CD14-positive monocyte (primary cell): ENCODE measurements at regions not wholly inside any gene's neighbourhood (a gene's known extent, or its start where the extent isn't known, plus 50 kb on each side); places are given as distances from the start of the nearest gene placed in this dataset.
A peak's percentile ranks its signal among the peaks of the same experiment; 100 is the strongest.

Source experiments
- DNase-seq, 3 donors: peaks; one replicate each; pipeline ENCODE4 v3.0.0-alpha.2; 2011 to 2022
- H2AFZ ChIP-seq: 2 replicates; pipeline ENCODE4 v1.6.0; 2012; ENCODE audit warnings: mild to moderate bottlenecking, low read depth, low read length, inconsistent platforms; ENCODE audit not compliant: insufficient read depth, poor library complexity, severe bottlenecking
- H3K27ac ChIP-seq, 2 donors: 1 replicate in 1 of 2; 2 replicates in 1 of 2; pipeline ENCODE4 v1.5.1; 2012 to 2013; ENCODE audit warnings: low read length in 2 of 2, control low read depth in 1 of 2, inconsistent platforms in 1 of 2, low read depth in 1 of 2, mild to moderate bottlenecking in 1 of 2
- H3K27me3 ChIP-seq, 2 donors: one replicate each; pipeline versions ENCODE4 v1.6.0 to v1.6.1; 2011 to 2013; ENCODE audit warnings: low read length in 2 of 2; ENCODE audit not compliant: control insufficient read depth in 2 of 2, insufficient read depth in 2 of 2
- H3K36me3 ChIP-seq, 2 donors: replicated peaks in 1 of 2; 1 replicate in 1 of 2; 2 replicates in 1 of 2; pipeline versions ENCODE4 v1.5.1 to v1.6.1; 2012 to 2013; ENCODE audit warnings: low read length in 2 of 2, control low read depth in 1 of 2, inconsistent platforms in 1 of 2, mild to moderate bottlenecking in 1 of 2; ENCODE audit not compliant: insufficient read depth in 2 of 2, control insufficient read depth in 1 of 2
- H3K4me1 ChIP-seq, 2 donors: 1 replicate in 1 of 2; 2 replicates in 1 of 2; pipeline versions ENCODE4 v1.5.1 to v1.6.1; 2012 to 2013; ENCODE audit warnings: low read length in 2 of 2, control low read depth in 1 of 2, inconsistent platforms in 1 of 2, mild to moderate bottlenecking in 1 of 2, moderate library complexity in 1 of 2; ENCODE audit not compliant: insufficient read depth in 2 of 2, control insufficient read depth in 1 of 2
- H3K4me2 ChIP-seq: replicated peaks from 2 replicates; pipeline ENCODE3; 2012; ENCODE audit warnings: low read length, moderate library complexity, mild to moderate bottlenecking; ENCODE audit not compliant: poor library complexity, severe bottlenecking; ENCODE audit errors: extremely low read depth
- H3K4me3 ChIP-seq, 3 experiments: fragments of 200-600 bp in 1 of 3; sonication (generic) in 1 of 3; replicated peaks in 1 of 3; 1 replicate in 2 of 3; 2 replicates in 1 of 3; pipeline ENCODE4 v1.5.1; 2011 to 2013; ENCODE audit warnings: low read length in 3 of 3, mild to moderate bottlenecking in 3 of 3, control low read depth in 2 of 3, low read depth in 2 of 3, inconsistent platforms in 1 of 3, moderate library complexity in 1 of 3
- H3K79me2 ChIP-seq: 2 replicates; pipeline ENCODE4 v1.6.0; 2012; ENCODE audit warnings: mild to moderate bottlenecking, control low read depth, inconsistent platforms, low read length, moderate library complexity; ENCODE audit not compliant: insufficient read depth
- H3K9ac ChIP-seq: 2 replicates; pipeline ENCODE4 v1.6.0; 2017; ENCODE audit warnings: low read length, mild to moderate bottlenecking; ENCODE audit not compliant: insufficient read depth, poor library complexity, severe bottlenecking
- H3K9me3 ChIP-seq, 2 donors: replicated peaks in 1 of 2; 1 replicate in 1 of 2; 2 replicates in 1 of 2; pipeline versions ENCODE4 v1.5.1 to v1.6.1; 2012 to 2013; ENCODE audit warnings: low read length in 2 of 2, control low read depth in 1 of 2; ENCODE audit not compliant: control insufficient read depth in 1 of 2, insufficient read depth in 1 of 2
- H4K20me1 ChIP-seq: 2 replicates; pipeline ENCODE4 v1.6.0; 2012; ENCODE audit warnings: mild to moderate bottlenecking, low read length, control low read depth, moderate library complexity; ENCODE audit not compliant: insufficient read depth
- H3K27ac Mint-ChIP-seq, 7 donors: one replicate each; pipeline ENCODE4 v1.8.0; 2020; ENCODE audit warnings: mild to moderate bottlenecking in 7 of 7, mixed read lengths in 7 of 7, moderate library complexity in 6 of 7, inconsistent platforms in 2 of 7
- H3K27me3 Mint-ChIP-seq, 3 donors: one replicate each; pipeline ENCODE4 v1.8.0; 2021 to 2022; ENCODE audit warnings: low read depth in 3 of 3, mild to moderate bottlenecking in 3 of 3, mixed read lengths in 3 of 3, moderate library complexity in 3 of 3, inconsistent platforms in 1 of 3
- H3K36me3 Mint-ChIP-seq, 2 donors: one replicate each; pipeline ENCODE4 v1.8.0; 2020; ENCODE audit warnings: mixed read lengths in 2 of 2, inconsistent platforms in 1 of 2, mild to moderate bottlenecking in 1 of 2
- H3K4me1 Mint-ChIP-seq: one replicate; pipeline ENCODE4 v1.8.0; 2020; ENCODE audit warnings: mild to moderate bottlenecking, mixed read lengths
- H3K4me3 Mint-ChIP-seq, 2 donors: one replicate each; pipeline ENCODE4 v1.8.0; 2020; ENCODE audit warnings: mild to moderate bottlenecking in 2 of 2, mixed read lengths in 2 of 2, moderate library complexity in 1 of 2
- H3K9me3 Mint-ChIP-seq, 7 donors: one replicate each; pipeline ENCODE4 v1.8.0; 2020 to 2022; ENCODE audit warnings: mixed read lengths in 7 of 7, mild to moderate bottlenecking in 6 of 7, moderate library complexity in 6 of 7, inconsistent platforms in 2 of 7
- WGBS: methylation state at CpG from one replicate; pipeline ENCODE4 v1.1.5; 2013; ENCODE audit warnings: missing lambda C conversion rate; ENCODE audit not compliant: insufficient coverage; 5-methylcytosine and 5-hydroxymethylcytosine counted together
- intact Hi-C, 2 donors: fragments of 100-400 bp; cut with micrococcal nuclease; formaldehyde crosslinking; loops; one replicate each; pipeline versions ENCODE4 v1.15.0 to v1.15.1; 2023
- TF ChIP-seq, protein P1 (sequence below): fragments of 200-600 bp; IDR thresholded peaks from one replicate; pipeline ENCODE4 v1.8.0; 2022; ENCODE audit warnings: antibody characterized with exemption, mild to moderate bottlenecking

DNA sequence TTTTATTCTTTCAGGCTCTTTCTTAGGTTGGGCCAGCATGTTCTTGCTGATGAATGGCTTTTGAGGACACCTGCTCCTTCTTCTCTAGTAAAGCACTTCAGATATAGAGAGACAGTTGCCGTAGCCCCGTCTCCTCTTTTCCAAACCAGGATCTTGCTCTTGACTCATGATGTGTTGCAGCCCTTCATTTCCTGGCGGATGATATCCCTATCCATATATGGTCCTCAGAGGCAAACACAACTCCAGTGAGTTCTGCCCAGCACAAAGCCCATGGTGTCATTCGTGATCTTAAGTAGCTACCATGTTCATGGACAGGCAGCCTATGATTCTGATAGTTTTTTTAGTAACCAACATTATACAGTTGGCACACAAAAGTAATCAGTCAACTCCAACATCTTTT lies 59.8 kb upstream of the ACSL1 start:
- WGBS: 100% methylated on average over 2 of the region's 4 CpGs
- H3K79me2 ChIP-seq: no peaks in the 10 kb centered on the region
- H3K4me1 ChIP-seq: peaks cover 23 to 24% of the 10 kb centered on the region in 2 donors
- H3K9me3 ChIP-seq: no peaks in the 10 kb centered on the region
- H4K20me1 ChIP-seq: no peaks in the 10 kb centered on the region
- no peaks in the 10 kb centered on the region for H3K36me3 Mint-ChIP-seq
- no peak for DNase-seq
- H3K4me2 ChIP-seq: no peak overlapping the region
- no peak overlapping the region for H3K27ac ChIP-seq
- H3K27ac Mint-ChIP-seq: no peak overlapping the region
- peaks cover 0 to 5% (median 3%) of the 10 kb centered on the region in 3 donors for H3K27me3 Mint-ChIP-seq
- H3K4me1 Mint-ChIP-seq: peaks cover 34% of the 10 kb centered on the region
- no peak overlapping the region for H3K9ac ChIP-seq
- no peaks in the 10 kb centered on the region for H3K36me3 ChIP-seq
- H3K4me3 Mint-ChIP-seq: no peak overlapping the region
- no peak overlapping the region for H3K4me3 ChIP-seq
- no peaks in the 10 kb centered on the region for H3K27me3 ChIP-seq
- peaks cover 0 to 7% (median 4%) of the 10 kb centered on the region in 7 donors for H3K9me3 Mint-ChIP-seq
- no peak overlapping the region for H2AFZ ChIP-seq
- TF ChIP-seq, protein P1, sequence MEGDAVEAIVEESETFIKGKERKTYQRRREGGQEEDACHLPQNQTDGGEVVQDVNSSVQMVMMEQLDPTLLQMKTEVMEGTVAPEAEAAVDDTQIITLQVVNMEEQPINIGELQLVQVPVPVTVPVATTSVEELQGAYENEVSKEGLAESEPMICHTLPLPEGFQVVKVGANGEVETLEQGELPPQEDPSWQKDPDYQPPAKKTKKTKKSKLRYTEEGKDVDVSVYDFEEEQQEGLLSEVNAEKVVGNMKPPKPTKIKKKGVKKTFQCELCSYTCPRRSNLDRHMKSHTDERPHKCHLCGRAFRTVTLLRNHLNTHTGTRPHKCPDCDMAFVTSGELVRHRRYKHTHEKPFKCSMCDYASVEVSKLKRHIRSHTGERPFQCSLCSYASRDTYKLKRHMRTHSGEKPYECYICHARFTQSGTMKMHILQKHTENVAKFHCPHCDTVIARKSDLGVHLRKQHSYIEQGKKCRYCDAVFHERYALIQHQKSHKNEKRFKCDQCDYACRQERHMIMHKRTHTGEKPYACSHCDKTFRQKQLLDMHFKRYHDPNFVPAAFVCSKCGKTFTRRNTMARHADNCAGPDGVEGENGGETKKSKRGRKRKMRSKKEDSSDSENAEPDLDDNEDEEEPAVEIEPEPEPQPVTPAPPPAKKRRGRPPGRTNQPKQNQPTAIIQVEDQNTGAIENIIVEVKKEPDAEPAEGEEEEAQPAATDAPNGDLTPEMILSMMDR: no peak
- intact Hi-C loops: no loop called here

DNA sequence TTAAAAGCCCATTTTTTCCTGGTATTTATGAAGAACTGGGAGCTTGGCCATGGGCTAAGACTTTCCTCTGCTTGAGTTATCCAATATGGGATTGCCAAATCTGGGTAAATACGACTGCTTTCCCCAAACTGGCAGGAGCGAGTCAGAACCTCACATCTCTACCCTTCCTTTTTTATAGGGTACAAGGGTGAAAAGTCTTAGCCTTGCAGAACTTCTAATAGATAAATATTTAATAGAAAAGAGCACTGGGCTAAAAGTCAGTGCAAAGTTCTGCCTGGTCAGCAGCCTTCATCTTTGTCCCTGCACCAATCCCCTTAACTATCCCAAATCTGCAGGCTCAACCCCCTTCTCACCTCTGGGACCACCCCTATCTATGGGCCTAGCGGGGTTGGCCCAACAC lies 61.6 kb upstream of the ACSL1 start:
- Histone ChIP-seq H3K4me3 (no peak overlapping the region), H4K20me1 (no peaks in the 10 kb centered on the region), H3K9ac (no peak overlapping the region), H2AFZ (no peak overlapping the region), H3K27me3 (no peaks in the 10 kb centered on the region), H3K9me3 (no peaks in the 10 kb centered on the region), H3K4me2 (no peak overlapping the region), H3K36me3 (no peaks in the 10 kb centered on the region), H3K4me1 (peaks cover 26 to 31% of the 10 kb centered on the region in 2 donors), H3K27ac (no peak overlapping the region), H3K79me2 (no peaks in the 10 kb centered on the region)
- peaks cover 38% of the 10 kb centered on the region for H3K4me1 Mint-ChIP-seq
- peak in 1 of 3 donors; percentile 69 for DNase-seq
- H3K4me3 Mint-ChIP-seq: no peak overlapping the region
- H3K36me3 Mint-ChIP-seq: no peaks in the 10 kb centered on the region
- TF ChIP-seq, protein P1: no peak
- peak overlapping the region in 1 of 7 donors; percentile 41 for H3K27ac Mint-ChIP-seq
- intact Hi-C loops: no loop called here
- H3K27me3 Mint-ChIP-seq: peaks cover 0 to 5% (median 3%) of the 10 kb centered on the region in 3 donors
- H3K9me3 Mint-ChIP-seq: peaks cover 0 to 7% (median 3%) of the 10 kb centered on the region in 7 donors
- WGBS: 90% methylated on average over 1 of the region's 3 CpGs
